ENCODE measurements at regions not wholly inside any gene's neighbourhood (a gene's known extent, or its start where the extent isn't known, plus 50 kb on each side); places are given as distances from the start of the nearest gene placed in this dataset.

DNA sequence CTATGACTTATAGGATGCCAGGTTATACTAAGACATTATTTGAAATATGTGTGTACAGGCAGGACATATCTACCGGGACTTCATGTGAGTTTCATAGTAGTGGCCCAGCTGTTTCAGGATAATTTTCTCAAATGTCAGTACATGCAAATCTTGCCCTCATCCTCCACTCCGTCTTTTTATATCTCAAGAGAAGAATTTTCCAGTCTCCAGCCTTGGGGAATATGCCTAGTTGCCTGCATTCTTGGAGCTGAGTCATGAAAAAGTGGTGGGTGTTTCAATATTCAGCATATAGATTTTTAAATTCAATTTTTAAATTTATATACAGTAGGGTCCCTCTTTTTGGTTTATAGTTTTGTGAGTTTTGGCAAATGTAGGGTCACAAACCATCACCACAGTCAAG lies 236.7 kb downstream of the OTUD1 start:
- TF ChIP-seq CTCF (IDR thresholded peaks at IDR 0.05): no peak
- no peak for TF ChIP-seq POLR2A (IDR thresholded peaks at IDR 0.05)
- TF ChIP-seq POLR2AphosphoS5 (IDR thresholded peaks at IDR 0.05): no peak
